K562 (cell line): ENCODE measurements at regions not wholly inside any gene's neighbourhood (a gene's known extent, or its start where the extent isn't known, plus 50 kb on each side); places are given as distances from the start of the nearest gene placed in this dataset.

Experiments
- CBFA2T3 ChIP-seq: fragments of 450-650 bp; IDR thresholded peaks from 2 replicates; pipeline ENCODE4 v1.6.1; 2017
- TCF15 ChIP-seq: fragments of 250-450 bp; sonication (Bioruptor Pico); IDR thresholded peaks from 2 replicates; pipeline ENCODE4 v1.8.0; 2022; ENCODE audit warnings: moderate library complexity, mild to moderate bottlenecking, inconsistent platforms
- THAP7 ChIP-seq: fragments of 250-450 bp; sonication (Bioruptor Pico); IDR thresholded peaks from 2 replicates; pipeline ENCODE4 v1.5.0; 2021

- TF ChIP-seq CBFA2T3 (no peak), THAP7 (no peak), TCF15 (no peak)
These were observed 80.4 kb downstream of the CTAGE1 start for GRCh38 chr18:22337306-22337705.
